ENCODE measurements at regions not wholly inside any gene's neighbourhood (a gene's known extent, or its start where the extent isn't known, plus 50 kb on each side); places are given as distances from the start of the nearest gene placed in this dataset.

GRCh38 chr11:91703042-91703441 lies 521.6 kb upstream of the FAT3 start:
- no peak overlapping the region for H2BK15ac ChIP-seq (ENCODE audit: low read depth, low read length)
- whole genome bisulfite sequencing, 2 experiments (ENCODE audit: extremely low coverage in 2 of 2, insufficient read length in 1 of 2) = 17% methylated on average over 1 of the region's 1 CpG; no CpG with 5 or more reads in 1 of the 2 experiments
- H3K4ac ChIP-seq (ENCODE audit: low read depth, low read length) = no peak overlapping the region
- no peak overlapping the region for H3K27ac ChIP-seq (ENCODE audit: insufficient read depth, low read length)
- H2BK20ac ChIP-seq (ENCODE audit: low read depth, low read length) = no peak overlapping the region
- H3K14ac ChIP-seq (replicated peaks; ENCODE audit: low read depth, low read length) = no peak overlapping the region
- H3K4me1 ChIP-seq (ENCODE audit: control insufficient read depth, insufficient read depth, low read length) = no peaks in the 10 kb centered on the region
- peaks cover 3% of the 10 kb centered on the region for H3K9me3 ChIP-seq (ENCODE audit: control insufficient read depth, insufficient read depth, low read length)
- H3K4me3 ChIP-seq (ENCODE audit: insufficient read depth, low read depth, low read length) = no peak overlapping the region
- no peaks in the 10 kb centered on the region for H3K36me3 ChIP-seq (ENCODE audit: control insufficient read depth, insufficient read depth, low read length)
- H2BK5ac ChIP-seq (ENCODE audit: low read depth, low read length, poor library complexity, severe bottlenecking) = no peak overlapping the region
- no peaks in the 10 kb centered on the region for H3K27me3 ChIP-seq (ENCODE audit: control insufficient read depth, insufficient read depth, low read length)
- ChIA-PET CTCF (interaction anchor here (0.6 kb wide), 1 partner anchor 333 kb away, joined by 3 read pairs; no protein-coding TSS in a partner anchor), POLR2A (ENCODE audit: unreplicated experiment) (no interaction called here)
- no peak overlapping the region for H4K8ac ChIP-seq (ENCODE audit: low read depth in 2 of 2, low read length in 2 of 2)
- no TSS peak for BruUV-seq (replicated peaks)
- H3K4me2 ChIP-seq (ENCODE audit: low read depth, low read length) = no peak overlapping the region
- H4K5ac ChIP-seq (ENCODE audit: low read depth, low read length) = no peak overlapping the region
- no peak overlapping the region for H2AK5ac ChIP-seq (ENCODE audit: low read depth, low read length)
- dilution Hi-C loops (cut with HindIII; ENCODE audit: low sequenced_read_pairs, unreplicated experiment) (no loop called here), in situ Hi-C loops (cut with MboI; ENCODE audit: low sequenced_read_pairs) (no loop called here), intact Hi-C loops (cut with micrococcal nuclease) (no loop called here)
- TF ChIP-seq NFE2L2 (IDR thresholded peaks at IDR 0.05; ENCODE audit: low read depth, low read length) (no peak), FOS (IDR thresholded peaks at IDR 0.05; ENCODE audit: low read depth, low read length) (no peak), RCOR1 (IDR thresholded peaks at IDR 0.05; ENCODE audit: insufficient replicate concordance, low read length) (no peak), RAD21 (IDR thresholded peaks at IDR 0.05; ENCODE audit: low read length) (no peak), CTCF (conservative IDR thresholded peaks at IDR 0.05; ENCODE audit: low read depth, low read length) (no peak), MXI1 (IDR thresholded peaks at IDR 0.05; ENCODE audit: borderline replicate concordance, low read depth, low read length) (no peak), MAFK (IDR thresholded peaks at IDR 0.05; ENCODE audit: low read depth, low read length) (no peak), RFX5 (IDR thresholded peaks at IDR 0.05; ENCODE audit: low read depth, low read length) (no peak), BHLHE40 (IDR thresholded peaks at IDR 0.05; ENCODE audit: low read depth, low read length) (no peak), CEBPB (IDR thresholded peaks at IDR 0.05; ENCODE audit: low read depth, low read length) (no peak), ELK1 (IDR thresholded peaks at IDR 0.05; ENCODE audit: borderline replicate concordance, low read depth, low read length) (no peak), MAZ (IDR thresholded peaks at IDR 0.05; ENCODE audit: borderline replicate concordance, low read depth, low read length) (no peak)
- no peak overlapping the region for H2AK9ac ChIP-seq (replicated peaks; ENCODE audit: low read depth, low read length, poor library complexity)
- H3K56ac ChIP-seq (ENCODE audit: extremely low read depth, insufficient read depth, low read length) = no peak overlapping the region
- H4K20me1 ChIP-seq (ENCODE audit: insufficient read depth, low read length) = no peaks in the 10 kb centered on the region
- no peak overlapping the region for H3K9ac ChIP-seq (ENCODE audit: low read depth, low read length)
- no peak overlapping the region for H3K18ac ChIP-seq (ENCODE audit: low read depth, low read length)
- H2BK120ac ChIP-seq (ENCODE audit: low read depth, low read length) = no peak overlapping the region
- H2AFZ ChIP-seq (replicated peaks; ENCODE audit: low read length, poor library complexity) = no peak overlapping the region
- H3K79me1 ChIP-seq (ENCODE audit: low read depth in 1 of 2, low read length in 2 of 2) = no peaks in the 10 kb centered on the region
- no peak overlapping the region for H3K23ac ChIP-seq (ENCODE audit: low read depth, low read length)
- no peak for ATAC-seq (ENCODE audit: low read depth)
- H3K9me1 ChIP-seq (ENCODE audit: insufficient read depth, low read length) = no peaks in the 10 kb centered on the region
- DNase-seq = no peak
- no peak overlapping the region for H4K91ac ChIP-seq (ENCODE audit: insufficient read depth, low read depth, low read length)

All from IMR-90 (cell line).